ENCODE measurements at regions not wholly inside any gene's neighbourhood (a gene's known extent, or its start where the extent isn't known, plus 50 kb on each side); places are given as distances from the start of the nearest gene placed in this dataset.
"Not testable (repeated sequence)": the region's sequence is repeated elsewhere in the genome, so short reads cannot be mapped to it uniquely, and the experiment has no call there.

DNA sequence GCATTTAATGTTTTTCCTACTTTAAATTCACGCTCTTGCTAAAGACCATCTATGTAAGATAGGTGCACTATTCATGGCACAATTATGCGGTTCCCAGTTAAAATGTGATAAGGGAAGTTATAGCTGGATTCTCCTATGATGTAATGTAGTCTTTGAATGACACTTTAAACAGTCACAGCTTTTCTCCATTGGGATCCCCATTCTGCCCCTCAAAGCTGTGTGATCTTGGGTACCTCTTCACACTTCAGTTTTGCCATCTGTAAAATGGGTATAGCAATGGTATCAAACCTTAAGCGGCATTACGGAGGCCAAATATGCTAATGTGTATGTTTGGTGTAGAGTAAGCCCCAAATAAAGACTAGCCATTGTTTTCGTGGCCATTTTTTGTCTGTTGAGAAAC, 64.7 kb upstream of the ZNF217 start:
- DNase-seq = no peak

DNA sequence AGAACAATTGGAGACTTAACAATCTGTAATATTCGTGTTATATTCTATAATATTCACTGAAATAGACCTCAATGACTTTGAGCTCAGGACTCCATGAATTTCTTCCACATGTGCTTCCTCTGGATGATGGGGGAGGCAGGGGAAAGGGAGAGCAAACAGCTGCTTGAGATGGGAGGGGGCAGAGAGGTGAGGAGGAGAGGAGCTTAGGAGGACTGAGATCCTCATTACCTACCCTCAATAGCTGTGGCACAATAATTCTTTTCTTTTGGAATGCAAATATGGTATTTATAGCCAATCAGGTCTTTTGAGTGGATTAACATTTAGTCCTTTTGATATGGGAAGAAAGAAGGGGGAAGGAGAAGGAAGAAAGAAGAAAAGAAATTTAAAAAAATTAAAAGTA, 64.1 kb upstream of the ZNF217 start:
- DNase-seq = no peak

GRCh38 chr20:53657279-53657678, 63.6 kb upstream of the ZNF217 start:
- DNase-seq = no peak

- no peak for DNase-seq
Measured at GRCh38 chr20:53656293-53657202, 62.9 kb upstream of the ZNF217 start.

DNA sequence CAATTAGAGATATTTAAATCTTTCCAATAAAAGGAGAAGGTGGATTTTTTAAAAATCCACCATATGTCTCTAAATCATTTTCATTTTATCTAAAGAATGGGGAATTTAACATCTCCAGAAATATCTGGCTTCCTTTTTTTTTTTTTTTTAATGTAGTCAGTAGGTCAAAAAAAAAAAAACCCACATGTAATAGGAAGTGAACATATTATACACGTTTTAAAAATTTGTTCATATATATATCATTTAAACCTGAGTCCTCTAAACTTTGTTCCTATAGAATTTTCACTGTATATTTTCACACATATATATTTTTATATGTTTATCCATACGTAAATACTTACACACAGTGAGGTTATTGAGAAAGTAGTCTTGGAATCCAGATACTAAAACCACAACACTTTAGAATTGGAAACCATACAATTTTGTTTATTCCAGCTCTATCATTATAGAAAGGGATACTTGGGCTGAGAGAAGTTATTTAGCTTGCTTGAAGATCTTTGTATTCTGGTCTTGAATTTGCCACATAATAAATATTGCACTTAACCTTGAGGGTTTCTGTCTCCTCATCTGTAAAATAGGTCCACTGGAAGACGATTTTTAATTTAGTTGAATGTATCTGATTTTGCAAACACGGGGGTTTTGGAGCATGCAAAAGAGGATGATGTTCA, 62.1 kb upstream of the ZNF217 start:
- no peak for DNase-seq

DNA sequence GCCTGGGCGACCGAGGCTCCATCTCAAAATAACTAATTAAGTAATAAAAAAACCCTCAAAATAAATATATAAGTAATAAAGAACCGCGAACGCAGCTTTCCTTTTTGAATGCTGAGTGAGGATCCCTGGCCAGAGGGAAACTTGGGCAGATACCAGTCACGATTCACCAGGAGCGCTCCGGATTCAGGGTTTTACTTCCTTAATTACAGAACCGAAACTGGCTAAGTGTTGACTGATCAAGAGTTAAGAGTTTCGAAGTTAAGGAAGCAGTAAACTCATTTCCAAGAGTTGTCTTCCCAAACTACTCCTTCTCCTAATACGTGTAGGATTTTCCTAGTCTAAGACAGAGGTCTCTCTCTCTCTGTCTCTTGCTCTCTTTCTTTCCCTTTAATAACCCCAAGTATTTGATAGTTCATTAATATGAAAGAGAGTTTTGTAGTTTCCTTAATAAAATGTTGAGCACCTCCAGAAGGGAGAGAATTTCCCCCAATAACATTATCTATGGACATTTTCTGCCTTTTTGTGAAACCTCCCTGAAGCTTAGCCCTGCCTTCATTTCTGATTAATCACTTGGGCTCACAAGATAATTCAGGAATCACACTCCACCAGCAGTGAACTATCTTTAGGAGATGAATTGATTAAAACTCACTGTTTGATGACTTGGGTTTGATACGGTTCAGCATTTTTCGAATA, 61.4 kb upstream of the ZNF217 start:
- peak; percentile 31 for DNase-seq

- DNase-seq = not testable (repeated sequence)
Measured at GRCh38 chr20:53654521-53654920, 60.9 kb upstream of the ZNF217 start.

- no peak for DNase-seq
Measured at GRCh38 chr20:53652859-53653517, 59.3 kb upstream of the ZNF217 start.

GRCh38 chr20:53652090-53652858, 58.6 kb upstream of the ZNF217 start:
- no peak for DNase-seq

GRCh38 chr20:53649493-53649892, 55.9 kb upstream of the ZNF217 start:
- not testable (repeated sequence) for DNase-seq

GRCh38 chr20:53647286-53647821, 53.7 kb upstream of the ZNF217 start:
- DNase-seq = no peak

DNA sequence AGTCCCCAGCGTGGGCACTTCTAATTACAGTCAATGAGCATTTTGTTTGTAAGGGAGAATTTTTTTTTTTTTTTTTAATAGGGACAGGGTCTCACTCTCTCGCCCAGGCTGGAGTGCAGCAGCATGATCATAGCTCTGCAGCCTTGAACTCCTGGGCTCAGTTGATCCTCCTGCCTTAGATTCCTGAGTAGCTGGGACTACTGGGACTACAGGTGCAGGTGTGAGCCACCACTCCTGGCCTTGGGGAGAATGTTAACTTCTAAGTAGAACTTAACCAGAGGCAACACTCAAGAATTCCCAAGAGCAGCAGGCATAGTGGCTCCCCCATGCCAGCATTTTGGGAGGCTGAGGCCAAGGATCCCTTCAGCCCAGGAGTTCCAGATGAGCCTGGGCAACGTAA, 52.9 kb upstream of the ZNF217 start:
- DNase-seq = no peak

- DNase-seq = no peak
Measured at GRCh38 chr20:53645582-53645897, 51.9 kb upstream of the ZNF217 start.

DNA sequence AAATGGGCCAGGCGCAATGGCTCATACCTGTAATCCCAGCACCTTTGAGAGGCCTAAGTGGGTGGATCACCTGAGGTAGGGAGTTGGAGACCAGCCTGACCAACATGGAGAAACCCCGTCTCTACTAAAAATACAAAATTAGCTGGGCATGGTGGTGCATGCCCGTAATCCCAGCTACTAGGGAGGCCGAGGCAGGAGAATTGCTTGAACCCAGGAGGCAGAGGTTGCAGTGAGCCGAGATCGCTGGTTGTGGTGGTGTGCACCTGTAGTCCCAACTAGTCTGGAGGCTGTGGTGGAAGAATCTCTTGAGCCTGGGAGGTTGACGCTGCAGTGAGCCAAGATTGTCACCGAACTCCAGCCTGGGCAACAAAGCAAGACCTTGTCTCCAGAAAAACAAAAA, 50.5 kb upstream of the ZNF217 start:
- not testable (repeated sequence) for DNase-seq
